GM12892 (cell line): ENCODE measurements at regions not wholly inside any gene's neighbourhood (a gene's known extent, or its start where the extent isn't known, plus 50 kb on each side); places are given as distances from the start of the nearest gene placed in this dataset.

ENCODE experiments used
- POLR2A ChIP-seq: IDR thresholded peaks from 2 replicates; pipeline ENCODE4 v1.6.1; 2011; ENCODE audit warnings: low read depth, low read length, control low read depth
- POLR2AphosphoS5 ChIP-seq: IDR thresholded peaks from 2 replicates; pipeline ENCODE4 v1.6.1; 2011; ENCODE audit warnings: low read depth, low read length, control low read depth

GRCh38 chr12:61846765-61847164 lies 413.4 kb upstream of the USP15 start:
- no peak for TF ChIP-seq POLR2A
- TF ChIP-seq POLR2AphosphoS5 = no peak
